Stimulated activated CD4-positive, alpha-beta T cell treated with anti-CD3 and anti-CD28 coated beads, Interleukin-12 subunit alpha, Interleukin-12 subunit beta, amount 100 ng/mL, for 24 hours (primary cell): ENCODE measurements at regions not wholly inside any gene's neighbourhood (a gene's known extent, or its start where the extent isn't known, plus 50 kb on each side); places are given as distances from the start of the nearest gene placed in this dataset.

Experiments used
- DNase-seq, 2 experiments: peaks; one replicate each; pipeline ENCODE4 v3.0.0-alpha.2; 2020; ENCODE audit warnings: low read depth in 2 of 2

GRCh38 chr13:76750126-76750525 lies 136.1 kb downstream of the KCTD12 start:
- no peak for DNase-seq

- DNase-seq = no peak
These were observed 140.7 kb downstream of the KCTD12 start for GRCh38 chr13:76745261-76746200.

- DNase-seq = no peak
These were observed 144.6 kb downstream of the KCTD12 start for GRCh38 chr13:76741624-76742023.

DNA sequence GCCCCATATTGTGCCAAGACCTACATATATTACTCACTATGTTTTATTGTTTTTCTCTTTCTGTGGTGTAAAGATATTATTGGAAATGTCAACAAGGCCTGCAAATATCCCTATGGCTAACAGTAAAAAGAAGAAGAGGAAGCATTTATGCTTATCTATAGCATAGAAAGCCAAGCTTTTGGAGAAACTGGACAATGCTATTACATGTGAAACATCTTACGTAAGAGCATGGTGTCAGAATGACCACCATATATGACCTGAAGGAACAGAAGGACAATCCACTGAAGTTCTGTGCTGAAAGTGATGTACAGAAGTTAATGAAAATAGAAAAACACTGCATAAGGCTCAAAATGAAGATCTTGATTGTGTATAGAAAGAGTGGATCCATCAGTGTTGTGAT lies 145.2 kb downstream of the KCTD12 start:
- no peak for DNase-seq

DNA sequence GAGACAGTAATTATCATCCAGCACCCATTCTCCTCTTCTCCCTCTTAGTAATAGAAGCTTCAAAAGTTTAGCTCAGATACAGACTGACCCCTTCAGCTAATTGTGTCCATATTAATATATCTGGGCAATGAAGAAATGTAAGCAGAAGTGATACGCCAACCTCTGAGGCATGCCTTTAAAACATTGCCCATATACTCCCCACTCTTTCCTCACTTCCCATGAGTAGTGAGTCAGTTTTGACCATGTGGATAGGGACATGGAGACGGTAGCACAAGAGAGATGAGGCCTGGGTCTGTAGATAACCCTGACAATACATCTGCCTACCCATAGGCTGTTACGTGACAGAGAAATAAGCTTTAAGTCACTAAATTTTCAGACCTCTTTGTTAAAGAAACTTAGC lies 147.6 kb downstream of the KCTD12 start:
- no peak for DNase-seq

DNA sequence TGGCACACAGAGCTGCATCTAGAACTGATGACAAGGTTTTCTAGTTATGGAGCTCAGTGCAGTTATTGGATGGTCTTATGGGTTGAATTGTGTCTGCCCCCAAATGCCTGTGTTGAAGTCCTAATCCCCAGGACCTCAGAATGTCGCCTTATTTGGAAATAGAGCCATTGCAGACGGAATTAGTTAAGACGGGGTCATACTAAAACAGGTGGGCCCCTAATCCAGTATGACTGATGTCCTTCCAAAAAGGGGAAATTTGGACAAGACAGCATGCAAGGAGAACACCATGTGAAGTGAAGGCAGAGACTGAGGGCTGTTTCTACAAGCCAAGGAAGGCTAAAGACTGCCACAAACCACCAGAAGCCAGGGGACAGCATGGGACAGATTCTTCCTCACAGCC lies 148.7 kb downstream of the KCTD12 start:
- no peak for DNase-seq

DNA sequence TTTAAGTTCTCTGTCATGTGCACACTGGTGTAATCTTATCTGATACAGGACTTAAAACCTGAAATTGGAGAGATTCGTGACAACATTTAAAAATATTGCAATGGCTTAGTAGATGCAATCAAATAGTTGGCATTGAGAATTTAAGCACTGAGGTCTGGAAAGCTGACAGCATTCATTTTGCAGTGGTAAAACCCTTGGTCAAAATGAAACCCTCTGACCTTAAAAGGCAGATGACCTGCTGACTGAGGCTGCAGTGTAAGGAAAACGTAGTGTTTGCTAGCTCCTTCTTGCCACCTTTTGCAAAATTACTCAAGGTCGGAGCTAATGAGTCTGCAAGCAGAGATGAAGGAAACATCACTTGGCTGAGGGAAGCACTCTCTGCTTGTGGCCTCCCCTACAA lies 150.6 kb downstream of the KCTD12 start:
- no peak for DNase-seq

DNA sequence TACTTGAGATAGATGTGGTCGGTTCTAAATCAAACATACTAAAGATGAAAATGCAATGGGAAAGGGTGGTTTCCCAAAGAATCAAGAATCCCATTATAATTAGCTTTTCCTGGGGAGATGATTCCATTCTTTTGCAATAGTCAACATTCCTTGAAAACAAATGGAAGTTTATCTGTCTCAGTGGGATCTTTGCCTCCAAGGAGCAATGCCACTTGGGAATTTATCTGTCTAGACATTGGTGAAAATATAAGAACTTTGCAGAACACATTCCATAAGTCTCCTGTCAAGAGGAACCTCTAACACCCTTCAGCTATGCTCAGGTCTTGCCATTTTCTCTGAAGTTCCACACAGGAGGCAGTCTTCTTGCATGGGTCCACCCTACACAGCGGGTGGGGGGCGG lies 152.5 kb downstream of the KCTD12 start:
- DNase-seq = no peak

DNA sequence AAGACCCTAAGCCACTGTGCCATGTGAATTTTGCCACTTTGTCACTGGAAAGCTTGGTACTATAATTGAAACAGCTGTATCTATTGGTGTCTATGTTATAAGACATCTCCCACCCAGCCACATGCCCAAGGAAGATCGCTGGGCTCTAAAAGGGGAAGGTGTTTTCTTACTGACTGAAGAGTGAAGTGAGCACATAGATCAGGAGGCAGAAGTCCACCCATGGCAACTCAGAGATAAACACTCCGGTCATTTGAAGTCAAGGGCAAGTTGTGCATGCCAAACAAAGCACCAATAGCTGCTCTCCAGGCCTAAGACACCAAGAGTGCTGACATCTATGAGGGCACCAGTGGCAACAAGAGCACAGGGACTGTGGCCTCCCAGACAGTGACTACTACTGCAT lies 153.8 kb downstream of the KCTD12 start:
- no peak for DNase-seq

- no peak for DNase-seq
These were observed 156.0 kb downstream of the KCTD12 start for GRCh38 chr13:76730220-76730619.

DNA sequence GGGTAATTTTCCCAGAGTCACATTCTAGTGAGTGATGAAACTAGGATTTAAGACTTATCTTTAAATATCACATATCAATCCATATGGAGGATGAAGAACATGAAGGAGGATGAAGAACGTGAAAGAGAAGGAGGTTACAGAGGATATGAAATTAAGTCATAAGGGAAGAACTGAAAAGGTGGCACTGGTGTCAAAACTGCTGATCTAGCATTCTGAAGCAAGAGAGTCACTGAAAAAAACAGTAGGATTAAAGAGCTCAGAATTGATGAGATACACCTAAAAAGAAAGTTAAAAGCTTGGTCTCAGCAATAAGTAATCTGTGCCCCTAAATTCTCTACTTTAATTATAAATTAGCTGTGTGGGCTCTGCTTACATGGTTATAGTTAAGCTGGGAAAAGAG lies 156.5 kb downstream of the KCTD12 start:
- no peak for DNase-seq

- DNase-seq = no peak
These were observed 160.3 kb downstream of the KCTD12 start for GRCh38 chr13:76725896-76726295.

GRCh38 chr13:76725211-76725610 lies 161.0 kb downstream of the KCTD12 start:
- DNase-seq = no peak

DNA sequence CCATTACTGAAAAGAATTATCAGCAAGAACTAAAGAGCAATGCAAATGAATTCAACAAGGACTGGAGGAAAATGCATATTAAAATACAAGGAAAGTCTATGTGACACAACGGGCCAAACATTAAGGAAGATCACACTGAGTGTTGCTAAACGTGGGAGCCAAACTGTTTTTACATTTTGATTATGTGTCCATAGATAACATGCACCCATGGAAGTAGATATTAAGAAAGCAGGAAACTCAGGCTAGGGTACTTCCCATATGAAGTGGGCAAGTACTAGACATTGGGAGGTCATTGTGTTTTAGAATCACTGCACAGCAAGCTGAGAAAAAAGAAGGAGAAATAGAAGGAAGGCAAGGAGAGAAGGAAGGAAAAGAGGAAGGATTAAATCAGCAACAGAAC lies 161.8 kb downstream of the KCTD12 start:
- no peak for DNase-seq

DNA sequence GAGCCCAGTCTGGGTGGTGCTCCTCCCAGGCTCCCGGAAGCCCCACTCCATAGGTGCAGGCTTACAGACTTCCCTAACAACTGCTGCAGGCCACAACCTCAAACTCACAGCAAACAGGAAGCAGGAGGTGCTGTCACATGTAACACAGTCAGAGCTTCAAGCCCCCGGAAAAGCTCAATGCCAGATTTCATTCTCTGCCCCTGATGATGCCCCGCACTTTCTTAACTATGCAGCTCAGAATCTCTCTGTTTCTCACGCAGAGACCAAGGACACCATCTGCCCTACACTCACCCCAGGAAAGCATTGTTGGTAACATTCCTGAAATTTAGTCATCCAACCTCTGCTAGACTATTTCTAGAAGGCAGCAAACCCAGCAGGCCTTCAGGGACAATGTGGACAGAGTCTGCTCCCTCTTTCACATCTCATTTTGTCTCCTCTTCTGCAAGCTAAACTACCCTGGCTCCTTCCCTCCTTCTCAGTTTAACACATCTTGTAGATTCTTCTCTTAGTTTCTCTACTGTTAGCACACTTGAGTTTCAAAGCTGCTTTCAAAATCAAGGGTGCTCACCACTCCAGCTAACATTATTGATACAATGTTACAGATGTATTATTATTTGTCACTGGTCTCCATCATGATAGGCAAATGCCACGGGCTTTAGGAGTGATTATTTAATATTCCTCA lies 162.5 kb downstream of the KCTD12 start:
- no peak for DNase-seq

GRCh38 chr13:76722782-76723181 lies 163.4 kb downstream of the KCTD12 start:
- DNase-seq = no peak

DNA sequence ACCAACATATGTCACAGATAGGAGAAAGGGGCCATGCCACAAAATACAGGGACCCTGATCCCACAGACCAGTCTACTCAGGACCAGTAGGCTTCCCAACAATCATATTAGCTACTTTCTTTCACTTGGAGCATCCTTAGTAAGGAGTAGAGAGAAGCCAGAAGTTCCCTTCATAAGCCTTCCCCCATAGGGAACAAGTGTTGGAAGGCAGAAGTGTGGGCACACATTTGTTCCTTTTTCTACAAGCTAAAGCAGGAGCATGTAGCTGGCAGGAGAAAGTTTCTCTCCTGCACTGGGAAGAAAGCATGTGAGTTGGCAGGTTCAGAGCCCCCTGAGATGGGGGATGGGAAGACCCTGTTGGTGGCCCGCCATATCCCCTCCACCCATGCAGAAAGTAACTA lies 165.4 kb downstream of the KCTD12 start:
- no peak for DNase-seq

GRCh38 chr13:76720416-76720815 lies 165.8 kb downstream of the KCTD12 start:
- DNase-seq = no peak

DNA sequence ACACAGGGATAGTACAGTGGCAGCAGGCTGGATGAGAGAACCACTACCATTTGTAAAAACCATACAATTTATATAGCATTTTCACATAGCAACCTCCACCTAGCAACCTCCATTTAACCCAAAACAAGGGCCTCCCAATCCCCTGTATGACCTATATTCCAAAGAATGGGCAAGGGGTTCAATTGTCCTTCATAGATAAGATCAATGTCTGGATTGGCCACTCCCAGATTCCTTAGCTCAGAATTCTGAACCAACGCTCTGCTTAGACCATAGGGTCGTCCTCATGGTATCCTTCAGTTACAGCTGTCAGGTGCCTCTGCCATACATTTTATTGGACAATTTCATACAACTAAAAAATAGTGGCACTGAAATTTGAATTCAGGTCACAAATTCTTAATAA lies 166.2 kb downstream of the KCTD12 start:
- DNase-seq = no peak

GRCh38 chr13:76717092-76717491 lies 169.1 kb downstream of the KCTD12 start:
- no peak for DNase-seq

- DNase-seq = no peak
These were observed 170.6 kb downstream of the KCTD12 start for GRCh38 chr13:76715621-76716020.

DNA sequence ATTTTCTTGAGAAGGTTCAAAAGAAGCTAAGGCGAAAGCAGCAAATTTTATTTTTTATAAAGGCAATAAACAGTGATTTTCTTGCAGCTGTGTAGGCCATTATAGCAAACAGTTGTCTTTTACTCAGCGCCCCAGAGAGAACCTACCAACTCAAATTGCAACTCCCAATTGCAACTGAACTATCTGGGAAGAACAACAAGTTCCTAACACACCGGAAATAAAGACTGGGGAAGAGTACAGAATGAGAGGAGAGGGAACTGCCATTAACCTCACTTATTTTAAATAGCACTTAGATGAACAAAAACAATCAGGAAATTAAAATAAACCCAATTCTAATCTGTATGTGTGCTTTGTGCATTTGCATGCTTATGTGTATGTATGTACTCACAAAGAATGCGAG lies 171.1 kb downstream of the KCTD12 start:
- DNase-seq = no peak

- no peak for DNase-seq
These were observed 172.9 kb downstream of the KCTD12 start for GRCh38 chr13:76713280-76713679.
